Middle frontal gyrus (tissue), 1 donor: ENCODE measurements at regions not wholly inside any gene's neighbourhood (a gene's known extent, or its start where the extent isn't known, plus 50 kb on each side); places are given as distances from the start of the nearest gene placed in this dataset.
"Not testable (repeated sequence)": the region's sequence is repeated elsewhere in the genome, so short reads cannot be mapped to it uniquely, and the experiment has no call there.

Experiments
- DNase-seq: peaks from one replicate; pipeline ENCODE4 v3.0.0-alpha.2; 2015; ENCODE audit warnings: low spot score; ENCODE audit errors: extremely low spot score

DNA sequence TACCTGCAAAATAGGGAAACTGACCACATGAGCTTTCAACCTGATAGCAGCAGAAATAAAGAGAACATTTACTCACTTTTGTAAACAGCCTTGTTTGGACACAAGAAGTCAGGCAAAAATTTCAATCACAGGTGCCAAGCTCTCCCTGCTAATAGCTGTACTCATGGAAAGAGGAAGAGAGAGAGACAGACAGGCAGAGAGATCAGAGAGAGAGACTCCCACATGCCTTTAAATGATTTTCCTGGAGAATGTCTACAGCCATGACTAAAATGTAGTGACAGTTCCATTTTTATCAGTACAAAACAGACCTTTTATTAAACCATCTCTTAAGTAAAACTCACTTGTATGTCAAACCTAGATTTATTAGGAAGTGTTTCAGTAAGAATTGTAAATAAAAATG is 752.9 kb downstream of the TRAM1L1 start:
- DNase-seq: no peak

DNA sequence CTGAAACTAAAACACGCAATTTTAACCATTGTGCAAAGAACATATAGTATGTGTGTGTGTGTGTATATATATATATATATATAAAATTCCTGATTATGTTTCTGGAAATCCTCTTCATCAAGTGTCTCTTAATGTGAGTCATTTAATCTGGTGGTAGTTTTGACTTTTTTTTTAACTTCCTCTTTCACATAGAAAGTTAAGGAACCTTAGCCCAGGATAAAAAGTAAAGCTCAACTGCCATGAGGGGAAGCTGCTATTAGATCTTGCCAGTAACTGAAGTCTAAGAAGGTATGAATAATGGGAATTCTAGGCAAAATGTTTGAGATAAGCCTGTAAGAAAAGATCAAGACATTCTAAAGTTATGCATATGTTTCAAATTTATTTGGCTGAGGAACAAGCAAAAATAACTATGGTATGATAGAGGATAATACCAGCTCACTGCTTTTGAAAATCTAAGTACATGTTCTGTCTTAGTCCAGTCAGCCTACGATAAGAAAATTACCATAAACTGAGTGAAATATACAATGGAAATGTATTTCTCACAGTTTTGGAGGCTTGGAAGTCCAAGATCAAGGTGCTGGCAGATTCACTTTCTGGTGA is 757.0 kb downstream of the TRAM1L1 start:
- DNase-seq: no peak

DNA sequence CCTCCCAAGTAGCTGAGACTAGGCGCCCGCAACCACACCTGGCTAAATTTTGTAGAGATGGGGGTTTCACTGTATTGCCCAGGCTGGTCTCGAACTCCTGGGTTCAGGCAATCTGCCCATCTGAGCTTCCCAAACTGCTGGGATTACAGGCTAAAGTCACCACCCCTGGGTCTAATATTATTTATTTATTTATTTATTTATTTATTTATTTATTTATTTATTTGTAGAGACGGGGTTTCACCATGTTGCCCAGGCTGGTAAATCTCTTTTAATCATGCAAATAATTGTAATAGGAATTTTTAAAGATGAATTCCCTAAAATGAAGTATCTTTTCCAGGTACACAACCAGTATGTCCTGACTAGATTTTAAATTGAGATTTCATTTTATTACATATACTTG is 761.8 kb downstream of the TRAM1L1 start:
- DNase-seq: no peak

DNA sequence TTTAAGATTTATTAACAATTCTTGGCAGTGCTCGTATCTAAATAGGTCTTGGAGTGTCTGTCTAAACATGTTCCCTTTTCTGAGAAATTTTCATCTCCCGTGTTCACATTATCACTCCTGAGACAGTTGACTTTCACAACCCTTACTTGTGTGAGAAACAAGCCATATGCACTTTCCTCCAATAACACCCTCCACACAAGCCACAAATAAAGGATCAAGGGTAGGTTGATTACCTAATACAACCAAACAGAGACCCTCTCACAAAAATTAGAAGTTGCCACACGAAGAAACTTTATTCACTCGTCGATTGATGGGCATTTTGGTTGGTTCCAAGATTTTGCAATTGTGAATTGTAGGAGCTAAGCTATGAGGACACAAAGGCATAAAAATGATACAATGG is 763.9 kb downstream of the TRAM1L1 start:
- no peak for DNase-seq

DNA sequence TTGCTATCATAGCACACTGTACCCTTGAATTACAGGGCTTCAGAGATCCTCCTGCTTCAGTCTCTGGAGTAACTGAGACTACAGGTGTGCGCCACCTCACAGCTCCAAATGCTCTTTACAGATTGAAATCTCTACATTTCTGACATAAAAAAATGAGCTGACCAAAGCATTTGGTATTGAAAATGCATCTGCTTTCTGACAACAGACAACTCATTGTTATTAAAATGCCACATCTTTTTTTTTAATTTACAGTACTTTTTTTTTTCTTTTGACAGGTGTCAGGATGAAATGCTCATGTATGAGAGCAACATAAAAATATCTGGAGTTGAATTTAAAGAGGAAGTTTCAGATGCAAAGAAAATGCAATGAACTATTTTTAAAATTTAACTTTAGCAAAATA is 764.5 kb downstream of the TRAM1L1 start:
- DNase-seq: no peak

DNA sequence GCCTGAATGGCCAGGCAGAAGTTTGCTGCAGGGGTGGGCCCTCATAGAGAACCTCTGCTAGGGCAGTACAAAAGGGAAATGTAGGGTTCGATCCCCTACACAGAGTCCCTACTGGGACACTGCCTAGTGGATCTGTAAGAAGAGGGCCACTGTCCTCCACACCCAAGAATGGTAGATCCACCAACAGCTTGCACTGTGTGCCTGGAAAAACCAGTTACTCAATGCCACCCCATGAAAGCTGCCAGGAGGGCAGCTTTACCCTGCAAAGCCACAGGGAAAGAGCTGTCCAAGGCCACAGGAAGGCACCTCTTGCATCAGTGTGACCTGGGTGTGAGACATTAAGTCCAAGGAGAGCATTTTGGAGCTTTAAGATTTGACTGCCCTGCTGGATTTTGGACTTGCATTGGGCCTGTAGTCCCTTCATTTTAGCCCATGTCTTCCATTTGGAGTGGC is 781.6 kb downstream of the TRAM1L1 start:
- DNase-seq: no peak

DNA sequence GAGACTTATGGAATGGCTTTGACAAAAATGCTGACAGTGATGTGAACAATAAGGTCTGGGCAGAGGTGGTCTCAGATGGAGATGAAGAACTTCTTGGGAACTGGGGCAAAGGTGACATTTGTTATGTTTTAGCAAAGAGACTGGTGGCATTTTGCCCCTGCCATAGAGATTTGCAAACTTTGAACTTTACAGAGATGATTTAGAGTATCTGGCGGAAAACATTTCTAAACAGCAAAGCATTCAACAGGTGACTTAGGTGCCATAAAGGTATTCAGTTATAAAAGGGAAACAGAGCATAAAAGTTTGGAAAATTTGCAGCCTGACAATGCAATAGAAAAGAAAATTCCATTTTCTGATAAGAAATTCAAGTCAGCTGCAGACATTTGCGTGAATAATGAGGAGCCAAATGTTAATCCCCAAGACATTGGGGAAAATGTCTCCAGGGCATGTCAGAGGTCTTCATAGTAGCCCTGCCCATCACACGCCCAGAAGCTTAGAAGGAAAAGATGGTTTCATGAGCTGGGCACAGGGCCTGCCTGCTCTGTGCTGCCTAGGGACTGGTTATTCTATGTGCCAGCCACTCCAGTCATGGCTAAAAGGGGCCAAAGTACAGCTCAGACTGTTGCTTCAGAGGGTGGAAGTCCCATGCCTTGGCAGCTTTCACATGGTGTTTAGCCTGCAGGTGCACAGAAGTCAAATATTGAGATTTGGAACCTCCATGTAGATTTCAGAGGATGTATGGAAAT is 782.2 kb downstream of the TRAM1L1 start:
- DNase-seq: no peak

DNA sequence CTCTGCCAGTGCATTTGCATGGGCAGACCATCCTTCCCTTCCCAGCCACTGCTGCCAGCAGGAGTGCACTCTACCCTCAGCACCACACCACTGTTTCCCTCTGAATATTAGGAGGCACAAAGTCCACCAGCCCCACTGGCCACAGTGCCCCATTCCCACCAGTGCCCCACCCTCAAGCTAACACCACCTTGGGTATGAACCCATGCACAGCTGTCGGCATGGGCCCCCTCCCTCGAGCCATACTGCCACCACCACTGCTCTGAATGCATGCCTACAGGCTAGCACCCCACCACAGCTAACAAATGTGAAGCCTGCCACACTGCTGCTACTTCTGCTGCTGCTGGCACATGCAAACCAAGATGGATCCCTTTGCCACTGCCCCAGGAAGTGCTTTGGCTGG is 810.4 kb downstream of the TRAM1L1 start:
- DNase-seq: no peak

DNA sequence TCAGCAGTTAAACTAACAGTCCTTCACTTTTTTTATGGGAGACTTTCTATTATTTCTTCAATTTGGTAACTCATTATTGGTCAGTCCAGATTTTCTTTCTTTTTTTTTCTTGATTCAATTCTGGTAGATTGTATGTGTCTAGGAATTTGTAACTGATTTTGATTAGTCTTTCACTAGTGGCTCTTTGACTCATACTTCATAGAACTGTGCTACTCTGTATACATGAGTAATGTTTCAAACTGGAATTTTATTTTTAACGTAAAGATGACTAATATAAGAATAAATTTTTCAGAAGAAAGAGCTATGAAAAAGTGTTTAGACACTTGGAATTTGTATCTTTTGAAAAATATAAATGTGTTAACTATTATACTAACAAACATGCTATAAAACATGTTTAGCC is 813.0 kb downstream of the TRAM1L1 start:
- DNase-seq: no peak

DNA sequence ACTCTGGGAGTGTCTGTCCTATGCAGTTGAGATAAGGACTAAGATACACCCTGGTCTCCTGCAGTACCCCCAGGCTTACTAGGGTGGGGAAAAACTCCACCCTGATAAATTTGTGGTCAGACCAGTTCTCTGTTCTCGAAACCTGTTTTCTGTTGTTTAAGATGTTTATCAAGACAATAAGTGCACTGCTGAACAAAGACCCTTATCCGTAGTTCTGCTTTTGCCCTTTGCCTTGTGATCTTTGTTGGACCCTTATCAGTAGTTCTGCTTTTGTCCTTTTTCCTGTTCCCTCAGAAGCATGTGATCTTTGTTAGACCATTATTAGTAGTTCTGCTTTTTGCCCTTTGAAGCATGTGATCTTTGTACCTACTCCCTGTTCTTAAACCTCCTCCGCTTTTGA is 824.4 kb downstream of the TRAM1L1 start:
- not testable (repeated sequence) for DNase-seq

DNA sequence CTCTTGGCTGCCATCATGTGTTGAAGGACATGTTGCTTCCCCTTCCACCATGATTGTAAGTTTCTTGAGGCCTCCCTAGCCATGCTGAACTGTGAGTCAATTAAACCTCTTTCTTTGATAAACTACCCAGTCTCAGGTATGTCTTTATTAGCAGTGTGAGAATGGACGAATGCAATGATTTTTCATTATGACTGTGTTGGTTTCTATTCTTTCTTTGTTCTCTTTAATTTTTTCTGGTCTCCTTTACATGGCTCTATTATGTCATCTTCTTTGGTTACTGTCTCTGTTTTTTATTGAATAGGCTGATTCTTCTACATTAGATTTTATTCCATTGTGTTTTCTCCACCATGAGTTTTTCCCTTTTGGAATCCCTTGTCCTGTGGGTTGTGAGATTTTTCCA is 840.6 kb downstream of the TRAM1L1 start:
- no peak for DNase-seq

DNA sequence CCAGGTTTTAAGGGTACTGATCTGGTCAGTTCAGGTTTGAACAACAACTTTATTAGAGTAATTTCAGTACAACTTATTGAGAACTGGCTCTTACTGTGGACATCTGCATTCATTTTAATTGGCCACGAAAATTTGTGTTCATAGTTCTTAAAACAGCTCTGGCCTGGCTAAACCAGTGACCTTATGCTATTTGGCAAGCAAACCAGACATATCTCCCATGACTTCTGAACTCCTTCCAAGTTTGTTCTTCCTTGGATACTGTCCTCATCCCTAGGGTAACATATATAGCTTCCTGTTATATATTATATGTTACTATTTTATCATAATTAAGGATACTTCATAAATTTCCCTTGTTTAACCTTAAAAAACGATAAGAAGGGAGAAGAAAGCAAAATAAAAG is 841.9 kb downstream of the TRAM1L1 start:
- no peak for DNase-seq

DNA sequence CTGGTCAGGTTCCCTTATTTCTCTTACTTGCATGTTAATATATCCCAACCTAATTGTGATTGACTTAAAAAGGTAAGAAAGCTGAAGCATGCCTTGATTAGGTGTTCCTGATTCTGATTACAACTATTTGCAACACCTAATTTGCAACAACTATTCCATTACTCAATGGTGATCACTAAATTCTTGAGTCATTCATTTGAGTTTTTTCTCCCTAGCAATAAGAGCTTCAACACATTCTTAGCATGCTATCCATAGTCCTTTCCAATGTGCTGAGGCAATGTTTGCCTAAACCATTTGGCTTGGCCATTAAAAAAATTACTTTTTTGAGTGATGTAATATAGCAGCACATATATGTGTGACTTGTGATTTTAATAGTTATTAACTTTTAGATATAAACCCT is 851.4 kb downstream of the TRAM1L1 start:
- DNase-seq: no peak

DNA sequence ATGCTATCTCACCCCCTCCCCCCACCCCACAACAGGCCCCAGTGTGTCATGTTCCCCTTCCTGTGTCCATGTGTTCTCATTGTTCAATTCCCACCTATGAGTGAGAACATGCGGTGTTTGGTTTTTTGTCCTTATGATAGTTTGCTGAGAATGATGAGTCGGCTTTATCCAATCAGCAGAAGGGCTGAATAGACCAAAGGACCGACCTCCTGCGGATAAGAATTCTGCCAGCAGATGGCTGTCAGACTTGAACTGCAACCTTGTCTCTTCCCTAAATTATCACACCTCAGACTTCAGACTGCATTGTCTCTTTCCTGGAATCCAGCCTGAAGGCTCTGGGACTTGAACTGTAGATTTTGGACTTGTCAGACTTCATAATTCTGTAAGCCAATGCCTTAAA is 853.4 kb downstream of the TRAM1L1 start:
- DNase-seq: not testable (repeated sequence)

DNA sequence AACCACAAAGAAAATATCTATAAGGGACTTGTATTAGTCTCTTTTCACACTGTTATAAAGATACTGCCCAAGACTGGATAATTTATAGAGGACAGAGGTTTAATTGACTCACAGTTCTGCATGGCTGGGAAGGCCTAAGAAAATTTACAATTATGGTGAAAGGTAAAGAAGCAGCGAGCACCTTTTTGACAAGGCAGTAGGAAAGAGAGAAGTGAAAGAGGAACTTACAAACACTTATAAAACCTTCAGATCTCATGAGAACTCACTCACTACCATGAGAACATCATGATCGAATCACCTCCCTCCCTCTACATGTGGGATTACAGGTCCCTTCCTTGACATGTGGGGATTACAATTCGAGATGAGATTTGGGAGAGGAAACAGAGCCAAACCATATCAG is 856.0 kb downstream of the TRAM1L1 start:
- DNase-seq: no peak

DNA sequence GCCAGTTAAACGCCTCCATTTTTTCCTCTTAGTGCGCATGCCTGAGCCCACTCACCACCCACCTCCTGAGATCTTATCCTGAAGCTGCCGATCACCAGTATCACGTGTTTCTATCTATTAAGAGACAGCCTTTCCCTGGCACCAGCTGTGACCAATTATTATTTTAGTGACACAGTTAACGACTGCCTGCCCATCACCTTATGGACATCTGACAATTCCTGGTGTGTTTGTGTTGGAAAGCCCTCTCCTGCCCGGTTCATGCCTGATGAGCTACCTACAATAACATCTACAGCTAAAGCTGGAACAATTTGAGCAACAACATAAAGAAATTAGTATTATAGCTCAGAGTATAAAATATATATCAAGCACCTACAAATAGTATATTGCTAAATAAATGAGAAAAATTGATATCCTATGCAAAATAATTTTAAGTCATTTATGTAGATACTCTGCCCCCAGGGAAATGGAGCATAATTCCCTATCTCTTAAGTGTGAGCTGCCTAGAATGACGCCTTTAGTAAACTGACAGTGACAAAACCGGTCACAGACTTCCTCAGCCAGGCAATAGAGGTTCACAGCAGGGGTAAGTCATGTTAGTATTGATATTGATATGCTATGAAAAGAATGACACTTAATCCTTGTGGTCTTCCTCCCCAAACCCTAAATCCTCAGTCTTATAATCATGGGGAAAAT is 862.2 kb downstream of the TRAM1L1 start:
- DNase-seq: no peak

DNA sequence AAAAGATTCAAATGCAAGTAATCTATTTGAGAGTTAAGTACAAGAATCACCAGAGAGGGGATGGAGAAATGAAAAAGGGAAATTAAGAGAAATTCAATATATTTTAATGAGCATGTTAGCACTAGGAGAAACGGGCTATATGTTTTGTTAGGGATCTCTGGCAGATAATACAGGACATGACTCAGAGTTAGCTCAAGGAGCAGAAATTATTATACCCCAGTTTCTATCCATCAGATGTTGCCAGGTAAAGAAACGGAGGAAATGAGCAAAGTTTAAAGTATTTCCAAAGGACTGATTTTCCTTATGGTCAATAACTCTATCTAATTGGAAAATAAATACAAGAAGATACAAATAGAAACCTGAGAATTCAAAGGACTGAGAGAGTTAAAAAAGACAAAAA is 867.6 kb downstream of the TRAM1L1 start:
- no peak for DNase-seq

DNA sequence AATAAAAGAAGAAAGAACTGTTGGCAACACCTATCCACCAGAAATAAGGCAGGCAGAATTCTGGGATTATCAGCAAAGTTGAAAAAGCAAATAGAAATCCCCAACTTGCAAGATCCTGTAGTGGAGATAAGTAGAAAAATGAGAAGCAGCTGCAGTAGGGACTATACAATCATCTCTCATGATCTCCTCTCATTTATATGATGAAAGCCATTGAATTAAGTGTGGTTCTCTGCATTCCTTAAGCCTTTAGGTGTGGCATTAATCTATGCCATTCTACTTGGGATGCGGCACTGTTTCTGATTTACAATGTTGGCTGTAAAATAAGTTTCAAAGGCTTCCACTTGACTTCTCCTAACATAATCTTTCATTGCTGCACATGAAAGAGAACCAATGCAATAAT is 869.8 kb downstream of the TRAM1L1 start:
- DNase-seq: no peak

DNA sequence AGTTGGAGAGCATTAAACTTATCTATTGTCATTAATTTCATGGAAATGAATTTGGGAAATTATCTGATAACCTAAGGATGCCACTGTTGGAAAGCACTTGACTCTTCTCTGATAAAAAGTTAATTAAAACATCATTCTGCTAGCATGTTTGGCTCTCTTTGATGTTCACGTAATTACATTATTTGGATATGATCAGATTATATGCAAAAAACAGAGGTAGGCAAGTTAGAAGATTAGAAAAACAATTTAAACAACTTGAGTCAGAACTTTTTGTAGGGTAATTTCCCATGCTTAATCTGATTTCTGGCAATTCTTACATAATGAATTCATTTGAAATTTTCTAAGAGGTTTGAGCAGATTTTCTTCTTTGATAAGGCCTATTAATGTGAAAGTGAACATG is 882.9 kb downstream of the TRAM1L1 start:
- DNase-seq: no peak

DNA sequence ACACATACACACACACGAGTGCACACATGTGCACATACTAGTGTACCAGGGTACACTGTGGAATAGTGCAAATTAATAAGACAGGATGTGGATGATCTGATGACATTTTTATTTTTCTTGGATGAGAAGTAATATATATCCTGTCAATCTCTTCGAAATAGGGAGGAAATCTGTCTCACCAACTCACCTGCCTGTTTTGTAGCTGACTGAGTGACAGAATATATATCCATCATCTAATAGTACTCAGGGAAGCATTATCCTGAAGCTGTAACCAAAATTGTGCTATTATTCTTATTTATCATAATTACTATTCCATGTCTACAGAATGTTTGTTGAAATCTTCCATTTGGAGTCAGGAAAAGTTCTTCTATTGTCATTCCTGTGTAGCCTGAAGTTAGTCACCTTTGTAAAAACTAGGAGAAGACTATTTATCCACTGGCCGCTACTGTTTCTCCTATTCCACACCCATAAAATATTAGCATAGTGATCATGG is 888.0 kb downstream of the TRAM1L1 start:
- DNase-seq: no peak

DNA sequence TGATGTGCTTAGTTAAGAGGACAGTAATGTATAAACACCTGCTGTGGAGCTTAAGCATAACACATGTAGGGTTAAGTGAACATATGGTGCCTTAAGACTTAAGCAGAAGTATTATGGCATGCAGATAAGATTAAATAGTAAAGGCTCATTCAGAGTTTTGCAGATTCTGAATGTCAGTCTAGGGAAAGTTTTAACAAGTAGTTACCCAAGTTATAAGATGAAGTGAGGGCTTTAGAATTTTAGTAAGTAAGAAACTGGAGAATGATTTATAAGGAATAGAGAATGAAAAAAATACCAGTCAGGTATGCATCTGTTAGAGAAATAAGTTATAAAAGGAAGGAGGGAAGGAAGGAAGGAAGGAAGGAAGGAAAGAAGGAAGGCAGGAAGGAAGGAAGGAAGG is 902.1 kb downstream of the TRAM1L1 start:
- no peak for DNase-seq

DNA sequence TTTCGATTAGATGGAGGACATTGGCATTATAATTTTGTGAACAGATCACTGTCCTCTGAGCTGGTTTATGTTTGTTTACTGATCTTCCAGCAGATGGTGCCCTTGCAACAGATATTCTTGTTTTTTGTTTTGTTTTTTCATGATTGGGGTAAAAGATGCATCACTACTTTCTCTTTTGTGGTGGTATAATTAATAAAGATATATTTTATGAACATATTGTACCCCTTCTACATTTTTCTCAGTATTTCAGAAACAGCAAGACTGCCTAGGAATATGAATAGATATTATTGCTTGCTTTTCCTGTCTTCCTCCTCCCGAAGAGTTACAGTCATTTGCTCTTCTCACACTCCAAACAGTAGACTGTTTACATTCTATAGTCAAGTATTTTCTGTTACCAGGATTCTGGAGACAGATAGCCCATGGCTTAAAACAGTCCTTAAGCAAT is 905.2 kb downstream of the TRAM1L1 start:
- DNase-seq: no peak
